Fibroblast of lung (primary cell): ENCODE measurements at regions not wholly inside any gene's neighbourhood (a gene's known extent, or its start where the extent isn't known, plus 50 kb on each side); places are given as distances from the start of the nearest gene placed in this dataset.

Experiments used
- DNase-seq, 2 donors: peaks; one replicate each; pipeline versions ENCODE4 v3.0.0 to v3.0.0-alpha.2; 2010; ENCODE audit warnings: low read depth in 2 of 2
- H2AFZ ChIP-seq: 2 replicates; pipeline ENCODE4 v1.5.1; 2012; ENCODE audit warnings: low read length, control low read depth, inconsistent platforms
- H3K27ac ChIP-seq: 2 replicates; pipeline ENCODE4 v1.5.1; 2011; ENCODE audit warnings: low read length, control low read depth; ENCODE audit not compliant: insufficient read depth
- H3K27me3 ChIP-seq: 2 replicates; pipeline ENCODE4 v1.5.1; 2011; ENCODE audit warnings: mild to moderate bottlenecking, low read length; ENCODE audit not compliant: control insufficient read depth, insufficient read depth
- H3K36me3 ChIP-seq: 2 replicates; pipeline ENCODE4 v1.5.1; 2011; ENCODE audit warnings: low read length; ENCODE audit not compliant: control insufficient read depth, insufficient read depth
- H3K4me1 ChIP-seq: 2 replicates; pipeline ENCODE4 v1.5.1; 2011; ENCODE audit warnings: low read length; ENCODE audit not compliant: control insufficient read depth, insufficient read depth; ENCODE audit errors: extremely low read depth
- H3K4me2 ChIP-seq: 2 replicates; pipeline ENCODE4 v1.5.1; 2011; ENCODE audit warnings: low read length, control low read depth; ENCODE audit not compliant: insufficient read depth; ENCODE audit errors: extremely low read depth
- H3K4me3 ChIP-seq, 4 experiments: fragments of 200-600 bp in 1 of 4; sonication (generic) in 1 of 4; replicated peaks in 1 of 4; 2 replicates each; pipeline ENCODE4 v1.5.1; 2011 to 2016; ENCODE audit warnings: low read length in 4 of 4, low read depth in 3 of 4, mild to moderate bottlenecking in 3 of 4, control low read depth in 2 of 4, inconsistent platforms in 1 of 4, mixed read lengths in 1 of 4; ENCODE audit not compliant: insufficient read depth in 1 of 4; ENCODE audit errors: control extremely low read depth in 1 of 4
- H3K79me2 ChIP-seq: 2 replicates; pipeline ENCODE4 v1.5.1; 2012; ENCODE audit warnings: mild to moderate bottlenecking, low read length, inconsistent platforms; ENCODE audit not compliant: control insufficient read depth, insufficient read depth
- H3K9ac ChIP-seq: 2 replicates; pipeline ENCODE4 v1.5.1; 2011; ENCODE audit warnings: mild to moderate bottlenecking, low read length, control low read depth; ENCODE audit not compliant: insufficient read depth
- H3K9me3 ChIP-seq: 2 replicates; pipeline ENCODE4 v1.5.1; 2012; ENCODE audit warnings: low read depth, low read length; ENCODE audit not compliant: control insufficient read depth, insufficient read depth
- H4K20me1 ChIP-seq: 2 replicates; pipeline ENCODE4 v1.5.1; 2011; ENCODE audit warnings: low read length; ENCODE audit not compliant: control insufficient read depth, insufficient read depth; ENCODE audit errors: extremely low read depth
- EZH2 ChIP-seq: IDR thresholded peaks from 2 replicates; pipeline ENCODE4 v1.5.1; 2012; ENCODE audit warnings: low read length, control low read depth, mild to moderate bottlenecking; ENCODE audit errors: missing control alignments
- TF ChIP-seq, protein P1 (sequence below), 2 donors: IDR thresholded peaks in 1 of 2; conservative IDR thresholded peaks in 1 of 2; 1 replicate in 1 of 2; 2 replicates in 1 of 2; pipeline ENCODE4 v1.5.1; 2011 to 2012; ENCODE audit warnings: low read length in 2 of 2, control low read depth in 1 of 2, inconsistent platforms in 1 of 2, low read depth in 1 of 2, mild to moderate bottlenecking in 1 of 2

DNA sequence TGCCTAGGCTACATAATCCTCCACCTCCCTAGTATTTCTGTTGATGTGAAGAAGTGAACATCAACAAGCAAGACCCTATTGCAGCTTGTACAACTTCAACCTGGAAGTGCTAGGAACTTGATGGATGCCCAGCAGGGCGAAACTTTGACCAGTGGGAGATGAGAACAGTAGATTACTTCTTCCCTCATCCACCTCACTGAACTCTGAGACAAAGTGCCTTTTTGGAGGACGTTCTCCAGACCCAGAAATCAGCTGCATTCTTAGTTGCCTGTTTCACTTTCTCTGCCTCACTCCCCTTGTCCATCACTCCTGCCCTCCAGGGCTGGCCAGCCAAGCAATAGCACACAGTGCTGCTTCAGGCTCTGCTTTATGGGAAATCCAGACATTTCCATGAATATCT lies 683.4 kb downstream of the GALC start:
- no peaks in the 10 kb centered on the region for H3K4me1 ChIP-seq
- no peaks in the 10 kb centered on the region for H3K36me3 ChIP-seq
- no peak overlapping the region for H3K27ac ChIP-seq
- H3K79me2 ChIP-seq, result no peaks in the 10 kb centered on the region
- no peaks in the 10 kb centered on the region for H3K9me3 ChIP-seq
- no peak for DNase-seq
- H3K27me3 ChIP-seq, result no peaks in the 10 kb centered on the region
- H3K4me3 ChIP-seq, result no peak overlapping the region
- TF ChIP-seq EZH2, result no peak
- TF ChIP-seq, protein P1, sequence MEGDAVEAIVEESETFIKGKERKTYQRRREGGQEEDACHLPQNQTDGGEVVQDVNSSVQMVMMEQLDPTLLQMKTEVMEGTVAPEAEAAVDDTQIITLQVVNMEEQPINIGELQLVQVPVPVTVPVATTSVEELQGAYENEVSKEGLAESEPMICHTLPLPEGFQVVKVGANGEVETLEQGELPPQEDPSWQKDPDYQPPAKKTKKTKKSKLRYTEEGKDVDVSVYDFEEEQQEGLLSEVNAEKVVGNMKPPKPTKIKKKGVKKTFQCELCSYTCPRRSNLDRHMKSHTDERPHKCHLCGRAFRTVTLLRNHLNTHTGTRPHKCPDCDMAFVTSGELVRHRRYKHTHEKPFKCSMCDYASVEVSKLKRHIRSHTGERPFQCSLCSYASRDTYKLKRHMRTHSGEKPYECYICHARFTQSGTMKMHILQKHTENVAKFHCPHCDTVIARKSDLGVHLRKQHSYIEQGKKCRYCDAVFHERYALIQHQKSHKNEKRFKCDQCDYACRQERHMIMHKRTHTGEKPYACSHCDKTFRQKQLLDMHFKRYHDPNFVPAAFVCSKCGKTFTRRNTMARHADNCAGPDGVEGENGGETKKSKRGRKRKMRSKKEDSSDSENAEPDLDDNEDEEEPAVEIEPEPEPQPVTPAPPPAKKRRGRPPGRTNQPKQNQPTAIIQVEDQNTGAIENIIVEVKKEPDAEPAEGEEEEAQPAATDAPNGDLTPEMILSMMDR (conservative IDR thresholded peaks at IDR 0.05 in 1 of 2, IDR thresholded peaks at IDR 0.05 in 1 of 2; ENCODE audit: low read depth in 1 of 2, low read length in 2 of 2), result no peak
- H3K4me2 ChIP-seq, result no peak overlapping the region
- H4K20me1 ChIP-seq, result no peaks in the 10 kb centered on the region
- no peak overlapping the region for H3K9ac ChIP-seq
- no peak overlapping the region for H2AFZ ChIP-seq

DNA sequence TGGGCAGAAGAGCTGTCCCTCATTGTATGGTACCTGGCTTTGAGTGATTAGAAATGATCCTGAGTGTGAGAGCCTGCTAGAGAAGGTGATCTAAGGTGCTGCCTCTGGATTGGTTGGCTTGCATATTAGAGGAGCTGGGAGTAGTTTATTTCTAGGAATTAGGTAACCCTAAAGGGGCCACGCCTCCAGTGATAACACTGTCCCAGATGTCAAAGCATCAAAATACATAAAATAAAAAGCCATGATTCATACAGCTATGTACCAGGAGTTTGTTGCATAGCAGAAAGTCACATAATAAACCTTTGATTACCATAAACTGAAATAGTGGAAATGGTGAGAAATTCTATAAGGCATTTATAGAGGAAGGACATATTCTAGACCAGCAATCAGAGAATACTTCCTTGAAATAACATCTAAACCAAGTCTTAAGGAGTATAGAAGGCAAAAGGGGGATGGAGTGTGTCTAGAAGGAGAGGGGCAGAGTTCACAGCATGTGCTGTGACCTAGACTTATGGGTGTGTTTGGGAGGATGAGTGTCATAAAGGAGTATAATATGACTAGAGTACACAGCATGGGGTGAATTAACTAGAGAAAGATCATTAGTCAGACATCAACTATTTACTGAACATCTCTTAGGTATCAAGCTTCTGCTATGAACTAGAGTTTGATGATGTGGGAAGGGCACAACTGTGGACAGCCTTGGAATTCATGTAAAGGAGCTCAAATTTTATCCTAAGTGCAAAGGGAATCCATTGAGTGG lies 686.4 kb downstream of the GALC start:
- H4K20me1 ChIP-seq, result no peaks in the 10 kb centered on the region
- H3K27me3 ChIP-seq, result no peaks in the 10 kb centered on the region
- H3K79me2 ChIP-seq, result no peaks in the 10 kb centered on the region
- no peak overlapping the region for H3K9ac ChIP-seq
- no peak overlapping the region for H3K4me3 ChIP-seq
- TF ChIP-seq EZH2, result no peak
- TF ChIP-seq, protein P1 (conservative IDR thresholded peaks at IDR 0.05 in 1 of 2, IDR thresholded peaks at IDR 0.05 in 1 of 2; ENCODE audit: low read depth in 1 of 2, low read length in 2 of 2), result no peak
- H3K4me1 ChIP-seq, result no peaks in the 10 kb centered on the region
- H3K36me3 ChIP-seq, result no peaks in the 10 kb centered on the region
- DNase-seq, result no peak
- no peak overlapping the region for H3K27ac ChIP-seq
- no peaks in the 10 kb centered on the region for H3K9me3 ChIP-seq
- no peak overlapping the region for H2AFZ ChIP-seq
- no peak overlapping the region for H3K4me2 ChIP-seq

DNA sequence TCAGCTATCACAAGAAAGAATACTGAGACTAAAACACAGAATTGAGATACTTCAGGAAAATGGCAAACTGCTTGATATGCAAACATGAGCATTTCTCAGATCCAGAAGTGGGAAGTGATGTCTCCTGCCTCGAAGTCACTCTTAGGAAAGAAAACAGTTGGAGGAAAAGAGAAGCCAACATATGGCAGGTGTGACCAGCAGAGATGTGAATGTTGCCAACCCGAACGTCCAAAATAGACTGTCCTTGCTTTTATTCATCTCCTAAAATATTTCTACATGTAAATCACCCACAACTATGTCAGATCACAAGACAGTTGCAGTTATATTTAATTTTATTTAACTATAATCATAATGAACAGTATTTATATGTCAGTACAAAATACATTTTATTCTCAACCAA lies 687.6 kb downstream of the GALC start:
- H4K20me1 ChIP-seq, result no peaks in the 10 kb centered on the region
- H3K27me3 ChIP-seq, result no peaks in the 10 kb centered on the region
- H3K9me3 ChIP-seq, result no peaks in the 10 kb centered on the region
- no peaks in the 10 kb centered on the region for H3K4me1 ChIP-seq
- no peak overlapping the region for H3K9ac ChIP-seq
- no peaks in the 10 kb centered on the region for H3K79me2 ChIP-seq
- no peak overlapping the region for H3K4me2 ChIP-seq
- no peak overlapping the region for H2AFZ ChIP-seq
- no peak for DNase-seq
- H3K36me3 ChIP-seq, result no peaks in the 10 kb centered on the region
- H3K27ac ChIP-seq, result no peak overlapping the region
- TF ChIP-seq EZH2, result no peak
- TF ChIP-seq, protein P1 (conservative IDR thresholded peaks at IDR 0.05 in 1 of 2, IDR thresholded peaks at IDR 0.05 in 1 of 2; ENCODE audit: low read depth in 1 of 2, low read length in 2 of 2), result no peak
- no peak overlapping the region for H3K4me3 ChIP-seq
